ENCODE measurements at regions not wholly inside any gene's neighbourhood (a gene's known extent, or its start where the extent isn't known, plus 50 kb on each side); places are given as distances from the start of the nearest gene placed in this dataset.

- Histone ChIP-seq H3K36me3 (no peaks in the 10 kb centered on the region), H3K4me1 (peaks cover 0 to 13% (median 9%) of the 10 kb centered on the region in 4 donors), H3K4me3 (no peak overlapping the region), H3K27ac (replicated peaks in 1 of 4) (peak overlapping the region; percentile 35 to 69 (median 58)), H3K9me3 (no peaks in the 10 kb centered on the region), H3K27me3 (no peaks in the 10 kb centered on the region)
- DNase-seq (ENCODE audit: extremely low spot score) = no peak
- no peak for TF ChIP-seq CTCF (IDR thresholded peaks at IDR 0.05)
- no peak for TF ChIP-seq POLR2A (IDR thresholded peaks at IDR 0.05; ENCODE audit: low read depth)
- TF ChIP-seq POLR2AphosphoS5 (IDR thresholded peaks at IDR 0.05) = no peak
- TF ChIP-seq EP300 (IDR thresholded peaks at IDR 0.05) = no peak
- 99% methylated on average over 3 of the region's 3 CpGs for WGBS
- intact Hi-C loops (cut with DNase I) = no loop called here
These were observed 218.0 kb downstream of the PIK3R1 start for GRCh38 chr5:68433526-68433922.

DNA sequence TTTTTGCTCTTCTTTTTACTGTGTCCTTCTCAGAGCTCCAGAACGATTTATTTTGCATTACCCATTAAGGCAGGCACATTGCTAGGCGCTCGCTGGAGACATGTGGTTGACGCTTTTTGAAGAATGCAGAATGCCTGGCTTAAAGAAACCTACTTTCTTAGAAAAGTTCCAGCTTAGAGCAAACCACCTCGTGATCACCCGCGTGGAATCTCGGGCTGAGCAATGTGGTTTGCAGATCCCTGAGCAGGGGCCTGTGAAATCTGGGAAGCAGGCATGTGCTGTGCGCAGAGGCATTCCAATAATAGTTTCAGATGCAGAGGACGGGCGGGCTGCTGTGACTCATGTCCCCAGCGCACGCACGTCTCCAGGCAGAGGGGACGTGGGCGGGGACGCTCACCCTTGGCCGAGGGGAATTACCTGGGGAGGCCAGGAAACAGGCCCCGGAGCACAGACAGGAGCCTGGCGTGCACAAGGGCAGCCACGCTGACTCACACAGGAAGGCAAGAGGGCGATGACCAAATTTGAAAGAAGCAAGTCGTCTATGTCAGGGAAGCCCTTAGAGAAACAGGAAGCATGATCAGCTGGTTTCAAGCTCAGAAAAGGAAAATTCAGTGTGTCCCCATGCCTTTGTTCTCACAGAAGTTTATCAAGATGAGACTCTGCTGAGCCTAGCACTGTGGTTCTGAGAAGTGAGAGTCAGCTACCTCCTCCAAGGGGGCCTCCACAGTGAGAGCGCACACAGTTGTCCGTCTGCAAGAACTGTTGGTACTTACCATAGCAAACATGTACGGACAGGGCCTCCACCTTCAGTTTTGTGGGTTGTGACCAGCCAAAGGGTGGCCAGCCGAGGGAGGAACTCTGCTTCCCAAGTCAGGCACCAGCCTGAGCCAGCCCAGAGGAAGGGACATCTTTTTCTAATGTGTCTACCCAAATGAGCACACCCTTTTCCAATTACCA lies 218.6 kb downstream of the PIK3R1 start:
- WGBS = 79% methylated on average over 27 of the region's 27 CpGs
- DNase-seq (ENCODE audit: extremely low spot score) = peak; percentile 93
- H3K9me3 ChIP-seq = no peaks in the 10 kb centered on the region
- peak overlapping the region in 1 of 4 donors; percentile 0 for H3K4me3 ChIP-seq
- peaks cover 0 to 13% (median 9%) of the 10 kb centered on the region in 4 donors for H3K4me1 ChIP-seq
- no peak for TF ChIP-seq EP300 (IDR thresholded peaks at IDR 0.05)
- peak; percentile 61 to 65 for TF ChIP-seq POLR2AphosphoS5 (IDR thresholded peaks at IDR 0.05)
- H3K27ac ChIP-seq (replicated peaks in 1 of 4) = peak overlapping the region; percentile 35 to 69 (median 58)
- H3K27me3 ChIP-seq = no peaks in the 10 kb centered on the region
- intact Hi-C loops (cut with DNase I) = no loop called here
- no peaks in the 10 kb centered on the region for H3K36me3 ChIP-seq

DNA sequence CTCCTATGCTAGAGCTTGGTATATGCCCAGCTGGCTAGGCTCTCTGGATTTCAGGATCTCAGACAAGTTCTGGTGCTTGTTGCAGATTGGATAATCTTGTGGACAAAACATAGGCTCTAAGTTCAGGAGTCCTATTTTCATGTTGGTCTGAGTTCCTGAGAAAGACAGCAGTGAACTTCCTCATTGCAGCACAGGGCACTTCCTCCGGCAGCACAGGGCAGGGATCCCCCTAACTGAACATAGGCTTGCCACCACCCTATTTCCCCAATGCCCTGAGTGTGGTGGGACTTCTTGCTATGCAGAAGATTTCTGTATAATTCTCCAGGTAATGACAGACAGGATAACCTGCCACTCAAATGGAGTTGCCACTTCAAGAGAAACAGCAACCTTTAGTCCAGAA lies 220.1 kb downstream of the PIK3R1 start:
- 85% methylated on average over 1 of the region's 1 CpG for WGBS

DNA sequence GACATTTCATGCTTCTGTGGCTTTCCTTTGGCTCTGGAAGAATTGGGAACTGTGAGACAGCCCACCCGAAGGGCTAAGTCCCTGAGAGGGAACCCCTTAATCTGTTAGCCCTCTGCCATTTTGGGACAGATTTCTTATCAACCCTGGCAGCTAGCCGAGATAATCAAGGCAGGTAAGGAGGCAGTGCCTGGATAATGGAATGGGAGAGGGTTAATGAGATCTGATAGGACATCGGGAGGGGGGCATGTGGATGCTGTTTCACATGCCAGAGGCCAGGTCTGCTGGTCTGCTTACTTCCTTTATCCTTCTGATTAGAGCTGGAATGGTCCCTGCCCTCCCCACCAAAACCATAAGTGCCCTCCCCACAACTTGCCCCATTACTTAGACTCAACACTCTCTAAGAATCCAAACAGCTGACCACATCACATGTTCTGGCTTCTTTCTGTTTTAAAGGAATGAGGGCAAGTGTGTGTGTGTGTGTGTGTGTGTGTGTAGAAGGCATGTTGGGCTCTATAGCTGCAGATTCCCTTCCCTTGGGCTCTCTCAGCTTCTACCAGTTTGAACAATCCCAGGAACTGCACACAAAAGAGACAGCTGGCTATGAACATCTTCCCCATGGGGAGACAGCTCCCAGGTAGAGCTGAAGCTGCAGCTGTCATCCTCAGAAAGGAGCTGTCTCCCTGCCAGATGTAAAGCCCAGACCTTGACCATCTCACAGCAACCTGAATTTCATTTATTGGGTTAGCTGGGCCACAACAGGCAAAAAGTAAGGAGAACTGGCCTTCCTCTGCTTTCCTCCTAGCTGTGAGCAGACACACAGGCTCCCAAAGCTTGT lies 221.3 kb downstream of the PIK3R1 start:
- Histone ChIP-seq H3K27ac (replicated peaks in 1 of 4) (no peak overlapping the region), H3K36me3 (no peaks in the 10 kb centered on the region), H3K9me3 (no peaks in the 10 kb centered on the region), H3K27me3 (no peaks in the 10 kb centered on the region), H3K4me1 (peaks cover 7 to 26% (median 22%) of the 10 kb centered on the region in 4 donors), H3K4me3 (no peak overlapping the region)
- 73% methylated on average over 3 of the region's 3 CpGs for WGBS
- no peak for TF ChIP-seq POLR2AphosphoS5 (IDR thresholded peaks at IDR 0.05)
- TF ChIP-seq EP300 (IDR thresholded peaks at IDR 0.05) = no peak
- no peak for TF ChIP-seq CTCF (IDR thresholded peaks at IDR 0.05)
- no peak for TF ChIP-seq POLR2A (IDR thresholded peaks at IDR 0.05; ENCODE audit: low read depth)
- no peak for DNase-seq (ENCODE audit: extremely low spot score)
- intact Hi-C loops (cut with DNase I) = no loop called here

More for the DNA sequence above, 220.1 kb downstream of the PIK3R1 start:
- no peak for DNase-seq (ENCODE audit: extremely low spot score)
- no peaks in the 10 kb centered on the region for H3K9me3 ChIP-seq
- H3K4me3 ChIP-seq = no peak overlapping the region
- no peak overlapping the region for H3K27ac ChIP-seq (replicated peaks in 1 of 4)
- H3K4me1 ChIP-seq = peaks cover 7 to 17% (median 12%) of the 10 kb centered on the region in 4 donors
- H3K36me3 ChIP-seq = no peaks in the 10 kb centered on the region
- H3K27me3 ChIP-seq = no peaks in the 10 kb centered on the region
- no peak for TF ChIP-seq CTCF (IDR thresholded peaks at IDR 0.05)
- TF ChIP-seq EP300 (IDR thresholded peaks at IDR 0.05) = no peak
- TF ChIP-seq POLR2AphosphoS5 (IDR thresholded peaks at IDR 0.05) = no peak
- no peak for TF ChIP-seq POLR2A (IDR thresholded peaks at IDR 0.05; ENCODE audit: low read depth)
- intact Hi-C loops (cut with DNase I) = no loop called here

DNA sequence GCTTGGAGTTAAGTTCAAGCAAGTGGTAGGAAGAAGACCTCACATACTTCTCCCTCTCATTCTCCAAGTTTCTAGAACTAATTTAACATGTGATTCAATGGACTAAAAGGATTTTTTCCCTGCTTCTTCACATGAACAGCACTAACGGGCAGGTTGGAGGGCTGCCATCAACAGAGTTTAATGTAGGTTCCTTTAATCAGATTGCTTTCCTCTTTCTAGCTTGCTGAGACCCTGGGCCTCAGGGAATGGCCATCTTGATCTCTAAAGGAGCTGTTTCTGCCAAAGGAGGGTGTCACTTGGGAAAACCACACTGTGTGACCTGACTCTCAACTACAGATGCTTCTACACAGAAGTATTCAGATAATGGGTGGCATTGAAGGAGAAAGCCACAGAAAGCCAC lies 223.3 kb downstream of the PIK3R1 start:
- Histone ChIP-seq H3K27ac (replicated peaks in 1 of 4) (no peak overlapping the region), H3K27me3 (no peaks in the 10 kb centered on the region), H3K4me1 (peaks cover 0 to 25% (median 19%) of the 10 kb centered on the region in 4 donors), H3K36me3 (no peaks in the 10 kb centered on the region), H3K9me3 (no peaks in the 10 kb centered on the region), H3K4me3 (no peak overlapping the region)
- intact Hi-C loops (cut with DNase I) = no loop called here
- no peak for TF ChIP-seq EP300 (IDR thresholded peaks at IDR 0.05)
- no peak for TF ChIP-seq POLR2AphosphoS5 (IDR thresholded peaks at IDR 0.05)
- no peak for TF ChIP-seq POLR2A (IDR thresholded peaks at IDR 0.05; ENCODE audit: low read depth)
- WGBS = 17% methylated on average over 1 of the region's 1 CpG
- no peak for DNase-seq (ENCODE audit: extremely low spot score)
